ENCODE measurements at regions not wholly inside any gene's neighbourhood (a gene's known extent, or its start where the extent isn't known, plus 50 kb on each side); places are given as distances from the start of the nearest gene placed in this dataset.
"Not testable (repeated sequence)": the region's sequence is repeated elsewhere in the genome, so short reads cannot be mapped to it uniquely, and the experiment has no call there.

GRCh38 chr9:129547869-129548570 lies 72.9 kb downstream of the C9orf50 start:
- H2AFZ ChIP-seq (ENCODE audit: low read depth, low read length) = no peak overlapping the region
- no peak overlapping the region for H3K4me2 ChIP-seq (ENCODE audit: low read length)
- H3K27me3 ChIP-seq (ENCODE audit: low read depth, low read length) = peaks cover 3% of the 10 kb centered on the region; the same call in 1 of the 2 replicates
- no peak for TF ChIP-seq EZH2phosphoT487 (IDR thresholded peaks at IDR 0.05; ENCODE audit: low read depth)
- TF ChIP-seq, protein P1, sequence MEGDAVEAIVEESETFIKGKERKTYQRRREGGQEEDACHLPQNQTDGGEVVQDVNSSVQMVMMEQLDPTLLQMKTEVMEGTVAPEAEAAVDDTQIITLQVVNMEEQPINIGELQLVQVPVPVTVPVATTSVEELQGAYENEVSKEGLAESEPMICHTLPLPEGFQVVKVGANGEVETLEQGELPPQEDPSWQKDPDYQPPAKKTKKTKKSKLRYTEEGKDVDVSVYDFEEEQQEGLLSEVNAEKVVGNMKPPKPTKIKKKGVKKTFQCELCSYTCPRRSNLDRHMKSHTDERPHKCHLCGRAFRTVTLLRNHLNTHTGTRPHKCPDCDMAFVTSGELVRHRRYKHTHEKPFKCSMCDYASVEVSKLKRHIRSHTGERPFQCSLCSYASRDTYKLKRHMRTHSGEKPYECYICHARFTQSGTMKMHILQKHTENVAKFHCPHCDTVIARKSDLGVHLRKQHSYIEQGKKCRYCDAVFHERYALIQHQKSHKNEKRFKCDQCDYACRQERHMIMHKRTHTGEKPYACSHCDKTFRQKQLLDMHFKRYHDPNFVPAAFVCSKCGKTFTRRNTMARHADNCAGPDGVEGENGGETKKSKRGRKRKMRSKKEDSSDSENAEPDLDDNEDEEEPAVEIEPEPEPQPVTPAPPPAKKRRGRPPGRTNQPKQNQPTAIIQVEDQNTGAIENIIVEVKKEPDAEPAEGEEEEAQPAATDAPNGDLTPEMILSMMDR (IDR thresholded peaks at IDR 0.05; ENCODE audit: low read depth, low read length) = no peak
- H3K4me3 ChIP-seq (ENCODE audit: low read length) = no peak overlapping the region
- no peaks in the 10 kb centered on the region for H3K79me2 ChIP-seq (ENCODE audit: low read length)
- no peaks in the 10 kb centered on the region for H3K4me1 ChIP-seq (ENCODE audit: low read length)
- no peak overlapping the region for H3K27ac ChIP-seq (ENCODE audit: low read length)
- H3K9me3 ChIP-seq (ENCODE audit: insufficient read depth, low read length) = no peaks in the 10 kb centered on the region
- H3K9ac ChIP-seq (ENCODE audit: low read length) = no peak overlapping the region
- H3K36me3 ChIP-seq (replicated peaks; ENCODE audit: low read depth, low read length) = no peaks in the 10 kb centered on the region
- H4K20me1 ChIP-seq (ENCODE audit: insufficient read depth, low read length) = no peaks in the 10 kb centered on the region

DNA sequence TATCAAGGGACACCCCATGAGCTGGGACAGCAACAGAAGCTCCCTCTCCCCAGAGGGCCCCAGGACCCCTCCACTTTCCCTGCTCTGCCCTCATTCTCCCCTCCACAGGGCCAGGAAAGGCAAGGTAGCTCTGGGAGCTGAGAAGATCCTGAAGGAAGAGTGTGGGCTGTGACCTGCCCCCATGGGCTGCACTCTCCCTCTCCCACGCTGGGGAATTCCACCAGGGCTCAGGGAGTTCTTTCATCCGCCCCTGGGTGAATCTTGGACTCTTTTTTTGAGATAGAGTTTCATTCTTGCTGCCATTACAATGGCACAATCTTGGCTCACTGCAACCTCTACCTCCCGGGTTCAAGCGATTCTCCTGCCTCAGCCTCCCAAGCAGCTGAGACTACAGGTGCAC lies 73.8 kb downstream of the C9orf50 start:
- H3K9me3 ChIP-seq (ENCODE audit: insufficient read depth, low read length) = no peaks in the 10 kb centered on the region
- H3K36me3 ChIP-seq (replicated peaks; ENCODE audit: low read depth, low read length) = no peaks in the 10 kb centered on the region
- no peaks in the 10 kb centered on the region for H3K79me2 ChIP-seq (ENCODE audit: low read length)
- H4K20me1 ChIP-seq (ENCODE audit: insufficient read depth, low read length) = no peaks in the 10 kb centered on the region
- no peaks in the 10 kb centered on the region for H3K4me1 ChIP-seq (ENCODE audit: low read length)
- no peak overlapping the region for H2AFZ ChIP-seq (ENCODE audit: low read depth, low read length)
- peaks cover 6% of the 10 kb centered on the region; the same call in 1 of the 2 replicates for H3K27me3 ChIP-seq (ENCODE audit: low read depth, low read length)
- H3K9ac ChIP-seq (ENCODE audit: low read length) = no peak overlapping the region
- H3K27ac ChIP-seq (ENCODE audit: low read length) = no peak overlapping the region
- H3K4me2 ChIP-seq (ENCODE audit: low read length) = no peak overlapping the region
- H3K4me3 ChIP-seq (ENCODE audit: low read length) = no peak overlapping the region
- TF ChIP-seq EZH2phosphoT487 (IDR thresholded peaks at IDR 0.05; ENCODE audit: low read depth) = no peak
- TF ChIP-seq, protein P1 (IDR thresholded peaks at IDR 0.05; ENCODE audit: low read depth, low read length) = no peak

DNA sequence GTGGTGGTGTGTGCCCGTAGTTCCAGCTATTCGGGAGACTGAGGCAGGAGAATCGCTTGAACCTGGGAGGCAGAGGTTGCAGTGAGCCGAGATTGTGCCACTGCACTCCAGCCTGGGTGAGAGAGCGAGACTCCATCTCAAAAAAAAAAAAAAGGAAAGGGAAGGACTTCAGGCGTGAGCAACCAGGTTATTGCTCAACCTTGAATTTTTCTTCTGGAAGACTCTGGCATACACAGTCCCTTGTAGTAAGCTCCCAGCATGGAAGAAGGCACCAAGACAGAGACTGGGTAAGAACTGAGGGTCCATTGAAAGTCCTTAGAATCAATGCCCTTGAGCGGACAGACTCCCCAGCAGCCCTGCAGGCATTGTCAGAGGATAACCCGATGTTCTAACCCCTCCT lies 75.0 kb downstream of the C9orf50 start:
- H3K79me2 ChIP-seq (ENCODE audit: low read length); H3K9me3 ChIP-seq (ENCODE audit: insufficient read depth, low read length); H3K4me3 ChIP-seq (ENCODE audit: low read length); H3K4me2 ChIP-seq (ENCODE audit: low read length); H3K9ac ChIP-seq (ENCODE audit: low read length); H3K27ac ChIP-seq (ENCODE audit: low read length); H2AFZ ChIP-seq (ENCODE audit: low read depth, low read length); H3K4me1 ChIP-seq (ENCODE audit: low read length); H4K20me1 ChIP-seq (ENCODE audit: insufficient read depth, low read length); H3K27me3 ChIP-seq (ENCODE audit: low read depth, low read length); H3K36me3 ChIP-seq (replicated peaks; ENCODE audit: low read depth, low read length): not testable (repeated sequence)

DNA sequence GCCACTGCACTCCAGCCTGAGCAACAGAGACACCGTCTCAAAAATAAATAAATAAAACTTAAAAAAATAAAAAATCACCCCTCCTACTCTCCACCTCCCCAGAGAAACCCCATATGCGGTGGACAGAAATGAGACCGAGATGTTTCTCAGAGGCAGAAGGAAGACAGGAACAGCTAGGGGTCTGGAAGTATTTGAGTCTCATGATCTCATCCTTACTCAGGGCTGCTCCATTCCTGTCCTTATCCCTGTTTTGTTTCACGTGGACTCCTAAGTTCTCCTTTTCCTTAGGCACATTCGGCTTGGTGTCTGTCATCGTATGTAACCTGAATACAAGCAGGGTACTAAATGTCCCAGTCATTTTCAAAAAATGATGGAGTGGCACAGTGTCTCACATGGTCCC lies 76.1 kb downstream of the C9orf50 start:
- Histone ChIP-seq H3K4me1 (ENCODE audit: low read length) (no peaks in the 10 kb centered on the region), H3K27me3 (ENCODE audit: low read depth, low read length) (peaks cover 6% of the 10 kb centered on the region; the same call in 1 of the 2 replicates), H3K9ac (ENCODE audit: low read length) (no peak overlapping the region), H3K79me2 (ENCODE audit: low read length) (no peaks in the 10 kb centered on the region), H3K9me3 (ENCODE audit: insufficient read depth, low read length) (no peaks in the 10 kb centered on the region), H3K4me2 (ENCODE audit: low read length) (no peak overlapping the region), H3K4me3 (ENCODE audit: low read length) (no peak overlapping the region), H2AFZ (ENCODE audit: low read depth, low read length) (no peak overlapping the region), H4K20me1 (ENCODE audit: insufficient read depth, low read length) (no peaks in the 10 kb centered on the region), H3K27ac (ENCODE audit: low read length) (no peak overlapping the region), H3K36me3 (replicated peaks; ENCODE audit: low read depth, low read length) (no peaks in the 10 kb centered on the region)
- no peak for TF ChIP-seq EZH2phosphoT487 (IDR thresholded peaks at IDR 0.05; ENCODE audit: low read depth)
- TF ChIP-seq, protein P1 (IDR thresholded peaks at IDR 0.05; ENCODE audit: low read depth, low read length) = no peak
